GM19455 (cell line): ENCODE measurements at regions not wholly inside any gene's neighbourhood (a gene's known extent, or its start where the extent isn't known, plus 50 kb on each side); places are given as distances from the start of the nearest gene placed in this dataset.

Experiments used
- ATAC-seq: cut with Tn5 transposase; IDR thresholded peaks from one replicate; pipeline ENCODE4 v1.9.1; 2021; ENCODE audit not compliant: unreplicated experiment

DNA sequence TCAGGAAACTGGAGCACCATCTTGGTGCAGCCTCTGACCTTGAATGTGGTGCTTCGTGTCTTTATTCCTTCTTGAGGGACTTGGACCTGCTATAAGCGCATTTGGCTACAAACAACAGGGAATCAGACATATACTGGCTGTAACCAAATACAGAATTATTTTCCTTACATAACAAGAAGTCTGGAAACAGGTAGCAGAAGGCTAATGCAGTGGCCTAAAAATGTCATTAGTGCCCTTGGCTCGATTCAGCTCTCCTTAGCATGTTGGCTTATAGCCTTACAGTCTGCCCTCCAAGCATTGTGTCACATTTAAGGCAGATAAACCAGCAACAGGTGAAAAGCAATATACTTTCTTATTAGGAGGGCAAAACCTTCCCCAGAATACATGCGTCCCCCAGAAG, 655.4 kb downstream of the XIRP2 start:
- ATAC-seq = no peak

DNA sequence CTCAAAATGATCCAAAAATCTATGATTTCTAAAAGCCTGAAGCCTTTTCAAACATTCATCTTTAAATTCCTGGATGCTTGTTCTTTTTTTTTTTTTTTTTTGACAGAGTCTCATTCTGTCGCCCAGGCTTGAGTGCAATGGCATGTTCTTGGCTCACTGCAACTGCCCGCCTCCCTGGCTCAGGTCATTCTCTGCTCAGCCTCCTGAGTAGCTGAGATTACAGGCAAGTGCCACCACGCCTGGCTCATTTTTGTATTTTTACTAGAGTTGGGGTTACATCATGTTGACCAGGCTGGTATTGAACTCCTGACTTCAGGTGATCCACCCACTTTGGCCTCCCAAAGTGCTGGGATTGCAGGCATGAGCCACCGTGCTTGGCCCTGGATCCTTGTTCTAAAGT, 649.5 kb downstream of the XIRP2 start:
- ATAC-seq = no peak

DNA sequence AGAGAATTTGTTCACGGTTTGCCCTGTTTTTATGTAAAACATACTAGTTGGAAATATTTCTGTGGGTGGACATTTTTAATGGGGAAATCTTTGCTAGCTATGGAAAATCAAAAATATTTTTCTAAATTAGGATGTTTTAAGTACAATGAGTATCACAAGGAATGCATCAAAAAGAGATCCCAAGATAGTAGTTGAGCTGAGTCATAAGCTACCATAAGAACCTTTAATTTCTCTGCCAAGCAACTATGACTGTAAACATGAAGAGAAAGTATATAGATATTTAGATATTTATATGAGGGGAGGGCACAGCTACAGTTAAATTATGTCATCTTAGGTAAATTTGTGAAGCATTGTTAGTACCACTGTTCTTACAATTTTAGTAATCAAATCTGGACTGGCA, 646.2 kb downstream of the XIRP2 start:
- ATAC-seq = no peak

DNA sequence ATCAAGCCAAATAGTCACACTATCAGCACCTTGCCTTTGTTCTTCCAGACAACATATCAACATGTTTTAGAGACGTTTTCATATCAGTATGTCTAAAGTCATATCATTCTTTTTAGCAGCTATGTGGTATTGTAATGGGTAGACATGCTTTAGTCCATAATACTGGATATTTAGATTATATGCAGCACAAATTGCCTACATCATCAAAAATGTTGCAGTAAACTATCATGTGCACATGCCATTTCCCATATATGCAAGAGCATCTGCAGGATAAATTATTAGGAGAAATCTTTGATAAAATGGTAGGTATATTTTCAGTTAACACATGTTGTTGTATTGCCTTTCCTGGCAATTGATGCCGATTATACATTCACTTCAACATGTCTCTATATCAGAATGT, 636.5 kb downstream of the XIRP2 start:
- ATAC-seq = no peak

DNA sequence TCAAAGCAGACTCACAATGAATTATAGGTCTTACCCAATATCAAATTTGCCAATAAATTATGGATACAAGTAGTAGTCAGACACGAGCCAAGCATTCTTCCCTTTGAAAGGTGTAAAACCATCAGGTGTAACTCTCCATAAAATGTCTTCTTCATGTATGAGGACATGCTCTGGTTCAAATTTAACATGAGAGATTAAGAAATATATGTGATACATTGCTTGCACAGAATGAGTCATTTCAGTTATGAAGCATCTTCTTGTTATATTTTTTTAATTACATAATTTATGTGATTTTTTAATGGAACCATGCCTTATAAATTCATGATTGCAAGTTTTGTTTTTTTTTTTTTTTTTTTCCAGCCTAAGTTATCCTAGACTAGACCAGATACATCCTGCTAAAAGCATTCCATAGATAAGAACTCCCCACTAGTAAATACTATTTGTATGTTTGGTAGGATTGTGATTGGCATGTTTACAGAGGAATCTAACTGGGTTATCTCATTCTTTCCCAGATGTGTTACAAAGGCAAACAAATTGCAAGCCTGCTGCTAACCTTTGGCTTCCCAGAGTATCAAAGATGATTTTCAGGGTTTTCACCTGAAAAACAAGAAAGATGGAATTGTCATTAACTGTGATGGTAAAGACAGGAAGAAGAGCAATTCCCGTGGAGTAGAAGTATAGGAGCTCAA, 621.9 kb downstream of the XIRP2 start:
- no peak for ATAC-seq

DNA sequence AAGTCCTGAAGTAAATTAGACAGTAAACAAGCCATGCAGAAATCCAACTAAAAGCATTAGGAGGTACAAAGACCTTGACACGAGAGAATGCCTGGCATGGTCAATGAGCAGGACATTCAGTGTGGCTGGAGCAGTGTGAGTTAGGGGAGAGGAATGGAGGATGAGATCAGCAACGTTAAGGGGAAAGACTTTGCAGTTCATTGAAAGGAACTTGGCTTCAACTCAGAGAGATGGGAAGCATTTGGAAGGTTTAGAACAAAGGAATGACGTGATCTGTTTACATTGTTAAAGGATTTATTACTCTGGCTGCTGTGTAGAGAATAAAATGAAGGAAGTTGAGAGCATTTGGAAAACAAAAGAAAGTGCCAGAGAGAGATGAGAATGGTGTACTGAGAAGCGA, 621.3 kb downstream of the XIRP2 start:
- ATAC-seq = no peak

DNA sequence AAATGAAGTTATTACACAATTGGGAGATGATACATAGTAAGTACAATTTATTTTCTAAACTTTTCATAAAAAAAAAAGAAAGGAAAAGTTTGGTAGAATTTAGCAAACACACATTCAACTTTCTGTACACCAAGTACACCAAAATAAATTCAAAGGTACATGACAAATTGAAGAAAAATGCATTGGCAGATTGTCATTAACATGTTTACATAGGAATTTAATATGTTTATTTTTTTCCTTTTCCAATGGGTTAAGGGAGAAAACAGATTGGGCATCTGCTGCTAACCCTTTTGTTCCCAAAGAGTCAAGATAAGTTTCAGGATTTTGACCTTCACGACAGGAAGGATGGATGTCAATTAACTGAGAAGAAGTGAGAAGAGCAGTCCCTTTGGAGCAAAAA, 620.4 kb downstream of the XIRP2 start:
- no peak for ATAC-seq

DNA sequence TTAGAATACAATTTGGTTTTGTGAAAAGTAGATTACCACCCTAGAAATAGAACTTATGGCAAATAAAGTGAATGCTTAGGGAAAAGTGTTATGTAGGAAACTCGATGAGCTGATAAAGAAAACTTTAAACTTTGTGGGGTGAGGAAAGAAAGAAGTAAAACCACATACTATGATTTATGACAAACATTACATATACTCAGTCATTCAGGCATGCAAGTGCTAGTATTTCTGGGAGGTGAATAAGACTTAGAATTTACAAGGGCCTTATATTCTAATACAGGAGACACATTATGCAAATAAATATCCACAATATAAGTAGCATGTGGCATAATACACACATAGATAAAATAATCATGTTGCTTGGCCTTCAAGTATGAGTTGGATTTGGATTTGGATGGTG, 618.1 kb downstream of the XIRP2 start:
- no peak for ATAC-seq

DNA sequence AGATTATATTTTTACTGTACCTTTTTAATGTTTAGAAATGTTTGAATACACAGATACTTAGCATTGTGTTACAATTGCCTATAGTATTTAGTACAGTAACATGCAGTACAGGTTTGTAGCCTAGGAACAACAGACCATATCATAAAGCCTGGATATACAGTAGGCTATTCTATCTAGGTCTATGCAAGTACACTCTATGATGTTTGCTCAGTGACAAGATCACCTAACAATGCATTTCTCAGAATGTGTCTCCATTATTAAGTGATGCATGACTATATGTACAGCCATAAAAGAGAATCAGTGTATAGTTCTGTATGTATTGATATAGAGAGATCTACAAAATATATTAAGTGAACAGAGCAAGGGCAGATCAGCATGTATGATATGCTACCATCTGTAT, 616.4 kb downstream of the XIRP2 start:
- ATAC-seq = no peak

DNA sequence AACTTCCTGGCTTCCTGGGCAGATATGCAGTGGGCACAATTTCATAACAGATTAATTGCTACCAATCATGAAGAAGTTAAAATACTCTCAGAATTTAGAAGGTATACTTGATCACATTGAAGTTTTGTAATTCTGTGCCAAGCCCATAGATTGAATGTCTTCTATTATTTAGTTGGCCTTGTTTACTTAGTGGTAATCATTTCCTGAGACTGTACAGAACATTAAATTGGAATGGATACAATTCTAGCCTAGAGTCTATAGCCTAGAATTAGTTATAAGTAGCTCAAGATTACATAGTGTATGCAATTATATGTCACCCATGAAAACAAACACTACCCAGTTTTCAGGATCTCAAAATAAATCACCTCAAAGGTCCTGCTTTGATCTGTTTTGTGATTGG, 615.8 kb downstream of the XIRP2 start:
- ATAC-seq = no peak

DNA sequence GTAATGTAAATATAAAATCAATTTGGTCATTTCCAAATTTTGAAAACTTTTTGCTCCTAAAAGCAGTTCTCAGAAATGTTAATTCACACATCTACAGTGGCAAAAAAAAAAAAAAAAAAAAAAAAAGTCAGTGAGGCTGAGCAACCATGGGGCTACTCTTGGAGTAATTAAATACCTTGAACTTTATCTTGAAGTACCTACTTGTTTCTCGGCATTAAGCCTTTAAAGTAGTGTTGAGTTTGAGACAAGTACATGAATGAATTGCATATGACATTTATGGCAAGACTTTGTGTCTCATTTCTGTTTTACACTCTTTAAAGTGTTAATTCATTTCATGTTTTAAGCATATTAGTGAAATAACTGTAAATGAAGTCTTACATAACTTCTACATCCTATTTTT, 613.3 kb downstream of the XIRP2 start:
- ATAC-seq = no peak

DNA sequence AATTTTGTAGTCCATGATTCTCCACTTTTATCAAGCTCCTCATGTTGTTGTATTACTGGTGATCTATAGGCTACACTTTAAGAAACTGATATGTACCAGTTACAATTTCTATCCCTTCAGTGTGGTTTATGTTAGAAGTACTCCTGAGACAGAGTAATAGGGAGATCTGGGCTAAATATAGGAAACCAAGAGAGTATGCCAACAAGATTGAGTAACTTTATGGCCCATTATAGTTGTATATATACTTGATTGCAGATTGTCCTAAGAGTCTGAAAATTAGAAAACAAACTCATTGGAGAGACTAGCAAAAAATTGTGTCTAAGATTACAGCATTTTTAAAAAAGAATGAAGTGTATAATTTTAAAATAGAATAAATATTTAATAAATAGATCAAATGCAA, 605.6 kb downstream of the XIRP2 start:
- ATAC-seq = no peak

DNA sequence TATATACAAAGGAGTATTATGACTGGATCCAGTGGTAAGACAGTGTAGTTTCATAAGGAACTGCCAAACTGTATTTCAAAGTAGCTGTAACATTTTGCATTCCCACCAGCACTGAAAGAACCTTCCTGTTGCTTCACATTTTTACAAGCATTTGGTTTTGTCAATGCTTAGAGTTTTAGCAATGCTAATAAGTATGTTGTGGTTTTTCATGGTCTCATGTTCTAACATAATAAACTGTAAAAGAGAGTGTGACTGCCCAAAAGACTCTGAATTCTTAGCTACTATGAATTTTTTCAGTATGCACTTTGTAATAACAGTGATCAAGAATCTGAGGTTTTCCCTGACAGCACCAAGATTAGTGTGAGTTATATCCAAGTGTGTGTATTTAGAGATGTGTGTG, 604.2 kb downstream of the XIRP2 start:
- no peak for ATAC-seq

DNA sequence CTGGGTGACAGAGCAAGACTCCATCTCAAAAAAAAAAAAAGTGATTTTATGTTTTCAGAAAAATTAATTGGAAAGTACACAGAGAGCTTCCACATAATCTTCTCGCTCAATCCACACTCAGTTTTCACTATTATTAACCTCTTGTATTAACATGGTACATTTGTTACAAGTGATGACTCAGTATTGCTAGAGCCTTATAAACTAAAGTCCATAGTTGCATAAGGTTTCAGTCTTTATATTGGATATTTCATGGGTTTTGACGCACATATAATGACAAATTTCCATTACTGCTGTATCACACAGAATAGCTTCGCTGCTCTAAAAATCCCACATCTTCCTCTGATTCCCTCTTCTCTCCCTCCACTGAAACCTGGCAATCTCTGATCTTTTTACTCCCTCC, 603.5 kb downstream of the XIRP2 start:
- ATAC-seq = no peak

DNA sequence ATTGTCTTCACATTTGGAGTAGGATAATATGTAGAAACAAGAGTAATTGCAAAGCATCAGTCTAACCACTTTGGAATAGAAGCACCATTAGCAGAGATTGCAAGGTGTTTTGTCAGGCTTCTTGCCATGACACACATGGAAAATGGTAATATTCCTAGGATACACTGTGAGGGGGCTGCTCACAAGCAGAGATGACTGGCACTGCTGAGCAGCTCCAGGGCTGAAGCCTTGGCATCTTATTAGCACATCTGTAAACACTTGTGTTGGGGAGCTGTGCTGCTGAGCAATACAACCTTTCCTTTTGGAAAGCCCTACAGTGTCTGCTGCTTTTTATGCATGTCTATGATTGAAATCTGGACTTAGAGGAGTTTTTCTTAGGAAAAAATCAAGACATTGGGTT, 602.2 kb downstream of the XIRP2 start:
- no peak for ATAC-seq

DNA sequence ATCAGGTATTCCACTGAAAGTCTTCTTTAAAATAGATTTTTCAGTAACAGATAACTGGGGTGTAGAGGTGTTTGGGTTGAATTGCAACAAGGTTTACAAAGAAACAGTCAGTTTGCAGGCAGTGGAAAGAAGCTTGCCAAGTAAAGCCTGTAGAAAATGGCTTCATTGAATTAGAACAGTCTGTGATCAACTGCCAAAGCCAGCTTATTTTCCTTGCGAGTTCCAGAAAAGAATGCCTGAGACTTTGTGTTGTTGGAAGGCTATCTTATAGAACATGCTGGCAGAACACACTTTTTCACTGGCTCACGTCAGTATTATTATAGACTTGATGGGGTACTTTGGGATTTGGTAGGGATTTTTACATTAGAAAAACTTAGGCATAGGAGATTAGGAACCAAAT, 601.0 kb downstream of the XIRP2 start:
- no peak for ATAC-seq

DNA sequence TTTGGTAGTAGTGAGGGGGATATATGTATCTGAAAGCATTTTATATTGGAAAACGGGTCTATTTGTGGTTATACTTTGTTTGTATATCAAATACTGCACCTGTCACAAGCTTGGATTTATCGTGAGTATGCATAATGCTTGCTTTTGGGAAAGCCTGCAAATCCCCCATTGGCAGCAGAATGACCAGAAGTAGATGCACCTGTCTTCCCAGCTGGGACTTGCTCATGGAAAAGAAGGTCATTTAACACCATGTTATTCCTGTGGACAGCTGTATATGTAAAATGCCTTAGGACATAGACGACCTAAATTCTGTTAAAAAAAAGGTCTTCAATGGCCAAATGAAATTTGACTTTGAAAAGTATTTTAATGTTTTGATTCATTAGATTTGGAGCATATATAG, 599.4 kb downstream of the XIRP2 start:
- ATAC-seq = no peak

DNA sequence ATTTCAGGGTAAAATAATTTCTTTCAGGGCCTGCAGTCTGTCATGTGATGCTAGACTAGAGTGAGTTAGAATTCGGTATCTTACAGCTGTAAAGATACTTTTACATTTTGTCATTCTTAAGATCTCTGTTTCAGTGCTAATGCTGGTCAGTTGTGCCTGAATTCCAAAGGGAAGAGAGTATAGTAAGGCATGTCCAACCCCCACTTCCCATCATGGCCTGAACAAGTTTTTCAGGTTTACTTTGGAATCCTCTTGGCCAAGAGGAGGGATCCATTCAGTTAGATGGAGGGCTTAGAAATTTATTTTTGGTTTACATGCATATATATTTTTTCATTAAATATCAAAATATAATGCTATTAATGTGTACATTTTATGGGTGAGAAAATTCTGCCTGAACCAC, 596.6 kb downstream of the XIRP2 start:
- ATAC-seq = no peak

DNA sequence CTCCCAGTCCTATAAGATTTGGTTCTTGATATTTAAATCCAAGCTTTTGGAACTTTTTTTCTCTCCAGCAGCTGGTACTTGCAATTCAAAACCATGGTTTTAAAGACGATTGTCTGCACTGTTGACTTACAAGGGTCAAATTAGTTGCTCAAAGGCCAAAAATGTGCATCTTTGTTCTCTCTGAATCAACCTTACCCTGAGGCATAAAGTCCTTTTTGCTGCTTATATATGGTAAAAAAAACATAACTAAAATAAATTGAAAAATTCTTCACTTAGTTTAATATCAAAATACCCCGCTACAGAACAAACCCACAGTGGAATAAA, 592.7 kb downstream of the XIRP2 start:
- no peak for ATAC-seq

DNA sequence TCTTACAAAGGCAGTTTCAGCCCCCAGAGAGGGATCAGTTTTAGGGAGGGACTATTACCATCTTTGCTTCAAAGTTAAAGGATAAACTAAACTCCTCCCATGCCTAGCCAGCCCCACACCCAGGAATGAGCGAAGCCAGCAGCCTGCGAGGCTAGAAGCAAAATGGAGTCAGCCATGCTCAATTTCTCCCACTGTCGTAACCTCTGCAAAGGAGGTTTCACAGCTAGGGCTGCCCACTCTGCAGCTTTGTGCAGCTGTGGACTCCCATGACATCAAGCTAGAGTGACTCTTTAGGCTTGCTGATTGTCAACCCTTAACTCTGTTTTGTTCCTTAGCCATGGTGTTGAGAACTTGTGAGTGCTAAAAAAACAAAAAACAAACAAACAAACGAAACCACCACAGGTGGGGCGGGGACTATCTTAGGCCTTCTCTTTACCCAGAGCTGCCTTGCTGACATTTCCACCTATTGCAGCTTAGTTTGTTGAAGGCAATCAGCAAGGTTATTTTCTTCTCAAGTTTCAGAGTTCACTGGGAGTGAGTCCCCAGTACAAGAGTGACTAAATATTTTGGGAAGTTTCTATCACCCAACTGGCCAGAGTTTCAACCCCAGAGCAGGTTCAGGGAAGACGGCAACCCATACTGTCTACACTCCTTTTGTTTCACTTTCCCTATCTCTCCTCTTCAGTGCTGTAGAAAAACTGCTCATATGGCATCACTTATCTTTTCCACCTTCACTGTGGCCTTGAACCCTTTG, 592.1 kb downstream of the XIRP2 start:
- no peak for ATAC-seq

DNA sequence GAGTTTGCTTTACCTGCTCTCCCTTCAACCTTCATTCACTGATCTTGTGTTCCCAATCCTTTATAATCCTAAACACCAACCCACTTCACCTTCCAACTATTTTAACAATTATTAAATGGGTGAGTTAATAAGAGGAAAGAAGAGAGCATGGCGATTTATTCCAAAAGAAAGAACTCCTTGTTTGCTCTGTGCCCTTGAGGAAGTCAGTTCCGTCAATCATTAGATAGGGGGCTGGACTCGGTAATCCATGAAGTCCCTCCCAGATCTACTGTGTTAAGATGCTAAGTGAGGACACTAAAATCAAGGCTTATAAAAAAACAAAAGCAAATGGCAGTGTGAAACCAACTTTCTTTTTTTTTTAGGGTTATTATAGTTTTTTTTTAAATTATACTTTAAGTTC, 589.9 kb downstream of the XIRP2 start:
- no peak for ATAC-seq

DNA sequence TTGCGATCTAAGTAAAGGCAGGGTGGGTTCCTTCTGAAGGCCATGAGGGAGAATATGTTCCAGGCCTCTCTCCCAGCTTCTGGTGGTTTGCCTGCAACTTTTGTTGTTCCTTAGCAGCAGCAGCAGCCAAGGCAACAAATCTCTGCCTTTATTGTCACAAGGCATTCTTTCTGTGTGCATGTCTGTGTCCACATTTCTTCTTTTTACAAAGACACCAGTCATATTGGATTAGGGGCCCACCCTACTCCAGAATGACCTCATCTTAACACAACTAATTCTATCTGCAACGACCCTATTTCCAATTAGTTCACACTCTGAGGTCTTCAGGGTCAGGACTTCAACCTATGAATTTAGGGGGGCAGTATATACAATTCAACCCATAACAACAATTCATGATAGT, 587.5 kb downstream of the XIRP2 start:
- ATAC-seq = no peak

DNA sequence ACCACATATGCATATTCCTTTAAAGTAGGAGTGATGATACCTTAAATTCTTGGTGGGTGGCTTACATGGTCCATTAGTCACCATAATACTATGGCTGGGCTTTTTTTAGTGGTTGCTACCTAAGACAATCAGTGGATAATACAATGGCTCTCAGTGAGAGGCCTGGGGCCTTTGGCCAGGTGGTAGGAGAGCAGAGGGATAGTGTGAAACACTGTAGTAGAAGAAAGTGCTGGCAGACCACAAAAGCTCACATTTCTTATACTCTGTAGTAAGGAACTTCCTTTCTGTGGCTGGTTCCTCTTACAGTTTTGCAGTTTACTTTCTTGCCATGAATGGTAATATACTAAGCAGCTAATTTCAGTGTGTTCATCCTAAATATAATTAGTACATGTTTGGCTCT, 583.5 kb downstream of the XIRP2 start:
- ATAC-seq = no peak
